B cell (primary cell): ENCODE measurements at regions not wholly inside any gene's neighbourhood (a gene's known extent, or its start where the extent isn't known, plus 50 kb on each side); places are given as distances from the start of the nearest gene placed in this dataset.

ENCODE experiments used
- ATAC-seq: fragments of 200-7000 bp; cut with Tn5 transposase; one replicate; pipeline ENCODE4 v1.10.0; 2021; ENCODE audit warnings: low read depth, mild to moderate bottlenecking, moderate number of reproducible peaks, moderate library complexity
- CTCF ChIA-PET: fragments of 350-600 bp; sonication (Branson Sonifier 250); formaldehyde crosslinking; loops from one replicate; lab custom pipeline; 2021; ENCODE audit warnings: antibody characterized with exemption, inconsistent platforms; lab: Charles Lee
- POLR2A ChIA-PET: fragments of 350-600 bp; sonication (Branson Sonifier 250); formaldehyde crosslinking; loops from one replicate; lab custom pipeline; 2021; ENCODE audit warnings: antibody characterized with exemption; lab: Charles Lee
- DNase-seq: peaks from one replicate; pipeline ENCODE4 v3.0.0; 2013
- H2AFZ ChIP-seq: 2 replicates; pipeline ENCODE4 v1.6.1; 2012; ENCODE audit warnings: mild to moderate bottlenecking, low read depth, low read length; ENCODE audit not compliant: insufficient read depth, poor library complexity, severe bottlenecking
- H3K27ac ChIP-seq, 2 donors: 1 replicate in 1 of 2; 2 replicates in 1 of 2; pipeline ENCODE4 v1.5.1; 2012 to 2013; ENCODE audit warnings: low read length in 2 of 2, mild to moderate bottlenecking in 2 of 2, moderate library complexity in 1 of 2
- H3K27me3 ChIP-seq, 4 experiments: fragments of 200-600 bp in 1 of 4; sonication (generic) in 1 of 4; replicated peaks in 1 of 4; 1 replicate in 2 of 4; 2 replicates in 2 of 4; pipeline versions ENCODE4 v1.6.1 to v1.7.0; 2013 to 2016; ENCODE audit warnings: low read length in 3 of 4, mild to moderate bottlenecking in 2 of 4, mixed read lengths in 1 of 4, moderate library complexity in 1 of 4; ENCODE audit not compliant: insufficient read depth in 4 of 4, control insufficient read depth in 3 of 4; ENCODE audit errors: control extremely low read depth in 1 of 4
- H3K36me3 ChIP-seq, 2 experiments: replicated peaks in 1 of 2; 1 replicate in 1 of 2; 2 replicates in 1 of 2; pipeline versions ENCODE4 v1.6.1 to v1.7.1; 2013; ENCODE audit warnings: low read length in 1 of 2; ENCODE audit not compliant: insufficient read depth in 2 of 2, control insufficient read depth in 1 of 2; ENCODE audit errors: control extremely low read depth in 1 of 2, extremely low read depth in 1 of 2
- H3K4me1 ChIP-seq, 2 donors: fragments of 200-600 bp in 1 of 2; sonication (generic) in 1 of 2; 1 replicate in 1 of 2; 2 replicates in 1 of 2; pipeline versions ENCODE4 v1.5.1 to v1.6.1; 2013 to 2017; ENCODE audit warnings: low read length in 2 of 2; ENCODE audit not compliant: control insufficient read depth in 2 of 2, insufficient read depth in 2 of 2
- H3K4me2 ChIP-seq: replicated peaks from 2 replicates; pipeline ENCODE3; 2012; ENCODE audit warnings: mild to moderate bottlenecking, low read depth, low read length; ENCODE audit not compliant: poor library complexity, severe bottlenecking
- H3K4me3 ChIP-seq, 5 experiments: fragments of 200-600 bp in 1 of 5; sonication (generic) in 1 of 5; 1 replicate in 3 of 5; 2 replicates in 2 of 5; pipeline versions ENCODE4 v1.5.1 to v1.7.0; 2011 to 2016; ENCODE audit warnings: low read length in 4 of 5, mild to moderate bottlenecking in 4 of 5, low read depth in 2 of 5, control low read depth in 1 of 5, moderate library complexity in 1 of 5; ENCODE audit not compliant: insufficient read depth in 1 of 5; ENCODE audit errors: control extremely low read depth in 1 of 5, extremely low read depth in 1 of 5
- H3K79me2 ChIP-seq: fragments of 200-600 bp; sonication (generic); one replicate; pipeline ENCODE4 v1.6.0; 2016; ENCODE audit warnings: low read length; ENCODE audit not compliant: control insufficient read depth, insufficient read depth
- H3K9ac ChIP-seq: fragments of 200-600 bp; sonication (generic); 2 replicates; pipeline ENCODE4 v1.6.1; 2017; ENCODE audit warnings: mild to moderate bottlenecking, low read length, moderate library complexity
- H3K9me3 ChIP-seq, 3 donors: one replicate each; pipeline versions ENCODE4 v1.6.1 to v1.7.1; 2013; ENCODE audit warnings: low read length in 2 of 3; ENCODE audit not compliant: control insufficient read depth in 2 of 3, insufficient read depth in 1 of 3; ENCODE audit errors: control extremely low read depth in 1 of 3
- H4K20me1 ChIP-seq: 2 replicates; pipeline ENCODE4 v1.6.0; 2012; ENCODE audit warnings: mild to moderate bottlenecking, low read length; ENCODE audit not compliant: insufficient read depth, control insufficient read depth, poor library complexity, severe bottlenecking
- H3K27ac Mint-ChIP-seq: one replicate; pipeline ENCODE4 v1.8.0; 2021; ENCODE audit warnings: mixed read lengths
- H3K27me3 Mint-ChIP-seq: one replicate; pipeline ENCODE4 v1.8.0; 2021; ENCODE audit warnings: mixed read lengths
- H3K4me1 Mint-ChIP-seq: one replicate; pipeline ENCODE4 v1.8.0; 2021; ENCODE audit warnings: mixed read lengths
- H3K4me3 Mint-ChIP-seq: one replicate; pipeline ENCODE4 v1.8.0; 2021; ENCODE audit warnings: mixed read lengths
- H3K9me3 Mint-ChIP-seq: one replicate; pipeline ENCODE4 v1.8.0; 2022; ENCODE audit warnings: mixed read lengths; ENCODE audit not compliant: insufficient read depth
- EZH2 ChIP-seq: IDR thresholded peaks from 2 replicates; pipeline ENCODE4 v1.6.1; 2012; ENCODE audit warnings: borderline replicate concordance, low read depth, mild to moderate bottlenecking, moderate library complexity, low read length; ENCODE audit not compliant: insufficient read depth, poor library complexity, severe bottlenecking
- WGBS: methylation state at CpG from one replicate; pipeline ENCODE4 v1.1.5; 2013; ENCODE audit warnings: missing lambda C conversion rate; ENCODE audit not compliant: insufficient coverage; 5-methylcytosine and 5-hydroxymethylcytosine counted together
- intact Hi-C: fragments of 100-400 bp; cut with micrococcal nuclease; formaldehyde crosslinking; loops from one replicate; pipeline ENCODE4 v1.10.0; 2022
- TF ChIP-seq, protein P1 (sequence below): fragments of 200-600 bp; IDR thresholded peaks from one replicate; pipeline ENCODE4 v1.8.0; 2022; ENCODE audit warnings: antibody characterized with exemption, mild to moderate bottlenecking

DNA sequence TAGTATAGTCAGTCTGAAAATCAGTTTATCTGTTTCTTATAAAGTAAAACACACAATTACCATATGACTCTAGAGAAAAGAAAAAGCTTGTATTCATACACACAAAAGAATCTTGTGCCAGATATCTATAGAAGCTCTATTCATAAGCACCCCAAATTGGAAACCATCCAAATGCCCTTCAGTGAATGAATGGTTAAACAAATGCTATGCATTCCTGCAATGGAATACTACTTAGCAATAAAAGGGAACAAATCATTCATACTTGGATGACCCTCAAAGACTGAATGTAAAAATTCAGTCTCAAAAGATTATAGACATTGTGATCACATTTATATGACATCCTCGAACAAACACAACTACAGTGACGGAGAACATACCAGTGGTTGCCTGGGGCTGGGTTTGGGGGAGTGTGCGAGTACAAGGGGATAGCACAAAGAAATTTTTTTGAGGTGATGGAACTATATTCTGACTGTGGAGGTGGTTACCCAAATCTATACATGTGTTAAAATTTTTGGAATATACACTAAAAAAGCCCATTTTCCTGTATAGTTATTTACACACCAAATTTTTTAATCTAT is 680.6 kb downstream of the NTRK3 start:
- no peak overlapping the region for H2AFZ ChIP-seq
- H3K27me3 Mint-ChIP-seq, result no peaks in the 10 kb centered on the region
- TF ChIP-seq EZH2, result no peak
- TF ChIP-seq, protein P1, sequence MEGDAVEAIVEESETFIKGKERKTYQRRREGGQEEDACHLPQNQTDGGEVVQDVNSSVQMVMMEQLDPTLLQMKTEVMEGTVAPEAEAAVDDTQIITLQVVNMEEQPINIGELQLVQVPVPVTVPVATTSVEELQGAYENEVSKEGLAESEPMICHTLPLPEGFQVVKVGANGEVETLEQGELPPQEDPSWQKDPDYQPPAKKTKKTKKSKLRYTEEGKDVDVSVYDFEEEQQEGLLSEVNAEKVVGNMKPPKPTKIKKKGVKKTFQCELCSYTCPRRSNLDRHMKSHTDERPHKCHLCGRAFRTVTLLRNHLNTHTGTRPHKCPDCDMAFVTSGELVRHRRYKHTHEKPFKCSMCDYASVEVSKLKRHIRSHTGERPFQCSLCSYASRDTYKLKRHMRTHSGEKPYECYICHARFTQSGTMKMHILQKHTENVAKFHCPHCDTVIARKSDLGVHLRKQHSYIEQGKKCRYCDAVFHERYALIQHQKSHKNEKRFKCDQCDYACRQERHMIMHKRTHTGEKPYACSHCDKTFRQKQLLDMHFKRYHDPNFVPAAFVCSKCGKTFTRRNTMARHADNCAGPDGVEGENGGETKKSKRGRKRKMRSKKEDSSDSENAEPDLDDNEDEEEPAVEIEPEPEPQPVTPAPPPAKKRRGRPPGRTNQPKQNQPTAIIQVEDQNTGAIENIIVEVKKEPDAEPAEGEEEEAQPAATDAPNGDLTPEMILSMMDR, result no peak
- H3K79me2 ChIP-seq, result no peaks in the 10 kb centered on the region
- no peaks in the 10 kb centered on the region for H3K36me3 ChIP-seq
- DNase-seq, result no peak
- no peak overlapping the region for H3K27ac Mint-ChIP-seq
- ChIA-PET POLR2A (no interaction called here), CTCF (no interaction called here)
- H3K4me2 ChIP-seq, result no peak overlapping the region
- H3K4me3 Mint-ChIP-seq, result no peak overlapping the region
- intact Hi-C loops, result no loop called here
- H3K27me3 ChIP-seq, result no peaks in the 10 kb centered on the region
- H3K9ac ChIP-seq, result no peak overlapping the region
- no peaks in the 10 kb centered on the region for H3K4me1 Mint-ChIP-seq
- H3K4me1 ChIP-seq, result no peaks in the 10 kb centered on the region
- peaks cover 4% of the 10 kb centered on the region for H3K9me3 Mint-ChIP-seq
- H3K27ac ChIP-seq, result no peak overlapping the region
- no CpG with 5 or more reads among the region's 3 CpGs for WGBS
- no peak for ATAC-seq
- no peaks in the 10 kb centered on the region for H3K9me3 ChIP-seq
- H3K4me3 ChIP-seq, result no peak overlapping the region
- no peaks in the 10 kb centered on the region for H4K20me1 ChIP-seq

DNA sequence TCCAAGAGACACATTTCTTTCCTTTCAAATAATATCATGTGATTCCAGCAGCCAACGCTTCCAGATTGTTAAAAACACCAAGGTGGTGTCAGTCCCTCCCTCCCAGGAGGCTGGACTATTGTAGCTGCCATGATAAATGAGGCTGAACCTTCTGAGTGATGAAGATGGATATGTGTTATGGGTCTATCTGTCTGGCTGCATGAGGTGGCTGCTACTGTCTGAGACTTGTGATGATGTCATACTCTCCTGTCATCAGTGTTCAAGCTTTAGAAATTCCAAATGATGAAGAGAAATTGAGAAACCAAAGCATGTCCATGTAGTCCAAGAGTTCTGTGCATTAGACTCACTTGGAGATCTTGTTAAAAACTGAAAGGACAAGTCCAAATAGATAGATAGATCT is 683.0 kb downstream of the NTRK3 start:
- Histone ChIP-seq H3K27ac (no peak overlapping the region), H2AFZ (no peak overlapping the region), H4K20me1 (no peaks in the 10 kb centered on the region), H3K4me2 (no peak overlapping the region), H3K36me3 (no peaks in the 10 kb centered on the region), H3K27me3 (no peaks in the 10 kb centered on the region), H3K9ac (no peak overlapping the region), H3K79me2 (no peaks in the 10 kb centered on the region), H3K4me3 (no peak overlapping the region), H3K4me1 (no peaks in the 10 kb centered on the region), H3K9me3 (no peaks in the 10 kb centered on the region)
- no peak for TF ChIP-seq EZH2
- TF ChIP-seq, protein P1, result no peak
- H3K9me3 Mint-ChIP-seq, result peaks cover 7% of the 10 kb centered on the region
- WGBS, result no CpG with 5 or more reads among the region's 1 CpG
- ATAC-seq (no peak), DNase-seq (no peak)
- H3K27me3 Mint-ChIP-seq, result no peaks in the 10 kb centered on the region
- peaks cover 2% of the 10 kb centered on the region for H3K4me1 Mint-ChIP-seq
- intact Hi-C loops, result no loop called here
- CTCF ChIA-PET, result no interaction called here
- H3K4me3 Mint-ChIP-seq, result no peak overlapping the region
- POLR2A ChIA-PET, result no interaction called here
- H3K27ac Mint-ChIP-seq, result no peak overlapping the region
